ENCODE measurements at regions not wholly inside any gene's neighbourhood (a gene's known extent, or its start where the extent isn't known, plus 50 kb on each side); places are given as distances from the start of the nearest gene placed in this dataset.

DNA sequence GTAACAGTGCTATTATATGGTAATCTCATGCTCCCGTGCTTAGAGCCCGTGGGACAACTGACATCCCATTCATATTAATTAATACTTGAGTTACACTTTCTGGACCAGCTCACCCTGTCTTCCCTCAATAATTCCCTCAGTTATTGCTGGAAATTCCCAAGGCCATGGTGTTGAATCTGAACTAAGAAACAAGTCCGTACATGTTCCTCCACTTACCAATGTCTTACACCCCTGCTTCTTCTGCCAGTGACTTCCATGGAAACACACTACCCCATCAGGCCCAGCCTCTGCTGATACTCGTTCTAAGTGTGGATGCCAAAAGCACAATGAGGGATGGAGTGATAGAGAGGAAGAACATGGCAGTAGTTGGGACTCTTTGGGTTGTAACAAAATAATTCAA, 193.7 kb downstream of the RND3 start:
- Histone ChIP-seq H3K79me2 (ENCODE audit: insufficient read depth, low read length) (no peaks in the 10 kb centered on the region), H3K4me2 (ENCODE audit: low read length) (no peak overlapping the region), H3K27me3 (ENCODE audit: insufficient read depth, low read length) (no peaks in the 10 kb centered on the region), H3F3A (ENCODE audit: insufficient read depth, low read length) (no peaks in the 10 kb centered on the region), H3K9me2 (ENCODE audit: low read depth, low read length) (no peaks in the 10 kb centered on the region), H3K27ac (ENCODE audit: low read depth, low read length, poor library complexity, severe bottlenecking) (no peak overlapping the region), H4K20me1 (ENCODE audit: insufficient read depth, low read length) (no peaks in the 10 kb centered on the region), H3K9me3 (ENCODE audit: low read length) (no peaks in the 10 kb centered on the region), H3K4me1 (ENCODE audit: insufficient read depth, low read length, severe bottlenecking) (no peaks in the 10 kb centered on the region), H3K9ac (ENCODE audit: low read length) (no peak overlapping the region), H3K4me3 (ENCODE audit: low read depth, low read length, poor library complexity, severe bottlenecking) (no peak overlapping the region), H3K36me3 (ENCODE audit: insufficient read depth, low read length) (no peaks in the 10 kb centered on the region), H2AFZ (ENCODE audit: low read length) (no peak overlapping the region)
- TF ChIP-seq EZH2 (IDR thresholded peaks at IDR 0.05; ENCODE audit: borderline replicate concordance, low read length): no peak
- TF ChIP-seq, protein P1, sequence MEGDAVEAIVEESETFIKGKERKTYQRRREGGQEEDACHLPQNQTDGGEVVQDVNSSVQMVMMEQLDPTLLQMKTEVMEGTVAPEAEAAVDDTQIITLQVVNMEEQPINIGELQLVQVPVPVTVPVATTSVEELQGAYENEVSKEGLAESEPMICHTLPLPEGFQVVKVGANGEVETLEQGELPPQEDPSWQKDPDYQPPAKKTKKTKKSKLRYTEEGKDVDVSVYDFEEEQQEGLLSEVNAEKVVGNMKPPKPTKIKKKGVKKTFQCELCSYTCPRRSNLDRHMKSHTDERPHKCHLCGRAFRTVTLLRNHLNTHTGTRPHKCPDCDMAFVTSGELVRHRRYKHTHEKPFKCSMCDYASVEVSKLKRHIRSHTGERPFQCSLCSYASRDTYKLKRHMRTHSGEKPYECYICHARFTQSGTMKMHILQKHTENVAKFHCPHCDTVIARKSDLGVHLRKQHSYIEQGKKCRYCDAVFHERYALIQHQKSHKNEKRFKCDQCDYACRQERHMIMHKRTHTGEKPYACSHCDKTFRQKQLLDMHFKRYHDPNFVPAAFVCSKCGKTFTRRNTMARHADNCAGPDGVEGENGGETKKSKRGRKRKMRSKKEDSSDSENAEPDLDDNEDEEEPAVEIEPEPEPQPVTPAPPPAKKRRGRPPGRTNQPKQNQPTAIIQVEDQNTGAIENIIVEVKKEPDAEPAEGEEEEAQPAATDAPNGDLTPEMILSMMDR (IDR thresholded peaks at IDR 0.05; ENCODE audit: low read length): no peak

DNA sequence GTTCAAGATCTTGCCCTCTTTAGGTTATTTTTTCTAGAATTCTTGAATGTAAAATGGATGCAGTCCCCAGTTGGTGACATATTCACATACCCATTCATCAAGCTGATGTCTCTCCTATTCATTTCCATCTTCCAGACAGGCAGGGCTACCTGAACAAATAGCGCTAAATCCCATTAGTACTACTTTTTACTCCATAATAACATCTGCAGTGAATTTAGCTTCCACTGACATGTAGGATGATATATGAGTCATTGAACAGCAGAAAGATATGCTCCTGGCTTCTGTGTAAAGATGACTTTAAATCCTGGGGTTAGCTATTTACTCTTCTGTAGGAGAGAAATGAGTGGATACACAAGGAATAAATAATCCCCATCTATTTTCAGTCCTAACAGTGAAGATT, 194.7 kb downstream of the RND3 start:
- no peaks in the 10 kb centered on the region for H3K9me3 ChIP-seq (ENCODE audit: low read length)
- no peak overlapping the region for H2AFZ ChIP-seq (ENCODE audit: low read length)
- no peak overlapping the region for H3K9ac ChIP-seq (ENCODE audit: low read length)
- no peak overlapping the region for H3K4me2 ChIP-seq (ENCODE audit: low read length)
- no peaks in the 10 kb centered on the region for H3K27me3 ChIP-seq (ENCODE audit: insufficient read depth, low read length)
- no peak overlapping the region for H3K4me3 ChIP-seq (ENCODE audit: low read depth, low read length, poor library complexity, severe bottlenecking)
- H3K4me1 ChIP-seq (ENCODE audit: insufficient read depth, low read length, severe bottlenecking): no peaks in the 10 kb centered on the region
- H3K9me2 ChIP-seq (ENCODE audit: low read depth, low read length): no peaks in the 10 kb centered on the region
- no peaks in the 10 kb centered on the region for H4K20me1 ChIP-seq (ENCODE audit: insufficient read depth, low read length)
- TF ChIP-seq, protein P1 (IDR thresholded peaks at IDR 0.05; ENCODE audit: low read length): no peak
- TF ChIP-seq EZH2 (IDR thresholded peaks at IDR 0.05; ENCODE audit: borderline replicate concordance, low read length): no peak
- no peaks in the 10 kb centered on the region for H3F3A ChIP-seq (ENCODE audit: insufficient read depth, low read length)
- no peaks in the 10 kb centered on the region for H3K36me3 ChIP-seq (ENCODE audit: insufficient read depth, low read length)
- no peaks in the 10 kb centered on the region for H3K79me2 ChIP-seq (ENCODE audit: insufficient read depth, low read length)
- H3K27ac ChIP-seq (ENCODE audit: low read depth, low read length, poor library complexity, severe bottlenecking): no peak overlapping the region

DNA sequence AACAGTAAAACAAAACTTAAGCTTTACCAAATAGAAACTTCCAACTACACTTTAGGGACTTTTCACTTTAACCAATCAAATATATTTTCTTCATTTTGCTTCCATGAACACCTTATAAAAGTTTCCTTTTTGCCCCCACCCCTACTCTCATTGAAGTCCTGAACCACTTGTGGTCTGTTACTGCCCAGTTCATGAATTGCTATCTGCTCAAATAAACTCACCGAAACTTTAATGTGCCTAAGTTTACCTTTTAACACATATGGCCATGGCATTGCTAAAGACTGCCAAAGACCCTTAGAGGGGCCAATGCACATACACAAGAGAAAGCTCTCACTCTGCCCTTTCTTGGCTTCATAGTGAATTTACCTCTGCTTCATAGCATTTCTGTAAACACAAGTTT, 195.3 kb downstream of the RND3 start:
- TF ChIP-seq, protein P1 (IDR thresholded peaks at IDR 0.05; ENCODE audit: low read length): no peak
- no peak for TF ChIP-seq EZH2 (IDR thresholded peaks at IDR 0.05; ENCODE audit: borderline replicate concordance, low read length)

More for the DNA sequence above, 195.3 kb downstream of the RND3 start:
- Histone ChIP-seq H3K4me2 (ENCODE audit: low read length) (no peak overlapping the region), H3K79me2 (ENCODE audit: insufficient read depth, low read length) (no peaks in the 10 kb centered on the region), H3K4me1 (ENCODE audit: insufficient read depth, low read length, severe bottlenecking) (no peaks in the 10 kb centered on the region), H3K9me3 (ENCODE audit: low read length) (no peaks in the 10 kb centered on the region), H3K9ac (ENCODE audit: low read length) (no peak overlapping the region), H3F3A (ENCODE audit: insufficient read depth, low read length) (no peaks in the 10 kb centered on the region), H3K4me3 (ENCODE audit: low read depth, low read length, poor library complexity, severe bottlenecking) (no peak overlapping the region), H3K27me3 (ENCODE audit: insufficient read depth, low read length) (no peaks in the 10 kb centered on the region), H3K9me2 (ENCODE audit: low read depth, low read length) (no peaks in the 10 kb centered on the region), H3K27ac (ENCODE audit: low read depth, low read length, poor library complexity, severe bottlenecking) (no peak overlapping the region), H3K36me3 (ENCODE audit: insufficient read depth, low read length) (no peaks in the 10 kb centered on the region), H2AFZ (ENCODE audit: low read length) (no peak overlapping the region), H4K20me1 (ENCODE audit: insufficient read depth, low read length) (no peaks in the 10 kb centered on the region)
